ENCODE measurements at regions not wholly inside any gene's neighbourhood (a gene's known extent, or its start where the extent isn't known, plus 50 kb on each side); places are given as distances from the start of the nearest gene placed in this dataset.

- no peak for TF ChIP-seq CTCF (conservative IDR thresholded peaks at IDR 0.05)
- no peak for TF ChIP-seq EZH2 (IDR thresholded peaks at IDR 0.05; ENCODE audit: low read depth)
These were observed 265.5 kb downstream of the RPRM start for GRCh38 chr2:153213022-153213421.
